Liver (tissue), 8 donors: ENCODE measurements at regions not wholly inside any gene's neighbourhood (a gene's known extent, or its start where the extent isn't known, plus 50 kb on each side); places are given as distances from the start of the nearest gene placed in this dataset.

Experiments
- DNase-seq: peaks from one replicate; pipeline ENCODE4 v3.0.0-alpha.2; 2017; ENCODE audit warnings: low spot score
- H3K27ac ChIP-seq, 2 donors: one replicate each; pipeline ENCODE4 v1.7.0; 2013; ENCODE audit warnings: inconsistent platforms in 2 of 2, low read length in 2 of 2, control low read depth in 1 of 2, low read depth in 1 of 2, mild to moderate bottlenecking in 1 of 2
- H3K27me3 ChIP-seq, 4 donors: one replicate each; pipeline versions ENCODE4 v1.6.1 to v1.7.0; 2013; ENCODE audit warnings: low read length in 3 of 4, inconsistent platforms in 1 of 4, mild to moderate bottlenecking in 1 of 4, moderate library complexity in 1 of 4; ENCODE audit not compliant: control insufficient read depth in 4 of 4, insufficient read depth in 4 of 4
- H3K36me3 ChIP-seq, 4 donors: one replicate each; pipeline versions ENCODE4 v1.6.1 to v1.7.0; 2013; ENCODE audit warnings: low read length in 3 of 4, mild to moderate bottlenecking in 3 of 4, low read depth in 1 of 4, moderate library complexity in 1 of 4; ENCODE audit not compliant: control insufficient read depth in 4 of 4, insufficient read depth in 3 of 4
- H3K4me1 ChIP-seq, 4 donors: one replicate each; pipeline versions ENCODE4 v1.6.1 to v1.7.0; 2013; ENCODE audit warnings: low read length in 3 of 4, mild to moderate bottlenecking in 3 of 4, moderate library complexity in 1 of 4; ENCODE audit not compliant: control insufficient read depth in 4 of 4, insufficient read depth in 4 of 4
- H3K4me3 ChIP-seq, 3 donors: one replicate each; pipeline versions ENCODE4 v1.6.1 to v1.7.0; 2013; ENCODE audit warnings: low read length in 3 of 3, control low read depth in 1 of 3, low read depth in 1 of 3, mild to moderate bottlenecking in 1 of 3
- H3K9ac ChIP-seq, 2 donors: one replicate each; pipeline ENCODE4 v1.7.0; 2013; ENCODE audit warnings: low read length in 2 of 2, mild to moderate bottlenecking in 2 of 2, moderate library complexity in 2 of 2, control low read depth in 1 of 2, low read depth in 1 of 2
- H3K9me3 ChIP-seq, 4 donors: one replicate each; pipeline versions ENCODE4 v1.6.1 to v1.7.0; 2013; ENCODE audit warnings: low read length in 3 of 4; ENCODE audit not compliant: control insufficient read depth in 4 of 4
- EGR1 ChIP-seq, 2 donors: IDR thresholded peaks; 2 replicates each; pipeline ENCODE4 v1.6.1; 2016 to 2018; ENCODE audit warnings: antibody characterized with exemption in 2 of 2, low read depth in 2 of 2
- FOXA1 ChIP-seq: IDR thresholded peaks from 2 replicates; pipeline ENCODE4 v1.6.1; 2016; ENCODE audit warnings: antibody characterized with exemption
- FOXA2 ChIP-seq: IDR thresholded peaks from 2 replicates; pipeline ENCODE4 v1.6.1; 2016; ENCODE audit warnings: antibody characterized with exemption
- GABPA ChIP-seq, 2 donors: IDR thresholded peaks in 1 of 2; conservative IDR thresholded peaks in 1 of 2; 2 replicates each; pipeline ENCODE4 v1.6.1; 2016; ENCODE audit warnings: antibody characterized with exemption in 2 of 2, mild to moderate bottlenecking in 1 of 2, moderate library complexity in 1 of 2
- HNF4A ChIP-seq, 2 donors: conservative IDR thresholded peaks; 2 replicates each; pipeline ENCODE4 v1.6.1; 2016; ENCODE audit warnings: antibody characterized with exemption in 2 of 2, mild to moderate bottlenecking in 2 of 2
- HNF4G ChIP-seq: IDR thresholded peaks from 2 replicates; pipeline ENCODE4 v1.6.1; 2016; ENCODE audit warnings: antibody characterized with exemption
- JUND ChIP-seq, 2 donors: IDR thresholded peaks; 2 replicates each; pipeline ENCODE4 v1.6.1; 2016; ENCODE audit warnings: antibody characterized with exemption in 2 of 2
- NR2F2 ChIP-seq: IDR thresholded peaks from 2 replicates; pipeline ENCODE4 v1.6.1; 2016; ENCODE audit warnings: antibody characterized with exemption
- RAD21 ChIP-seq, 2 donors: IDR thresholded peaks; 2 replicates each; pipeline ENCODE4 v1.6.1; 2016; ENCODE audit warnings: antibody characterized with exemption in 2 of 2, mild to moderate bottlenecking in 2 of 2
- RXRA ChIP-seq, 2 donors: IDR thresholded peaks; 2 replicates each; pipeline ENCODE4 v1.6.1; 2017 to 2018; ENCODE audit warnings: antibody characterized with exemption in 2 of 2, mild to moderate bottlenecking in 1 of 2
- SP1 ChIP-seq: IDR thresholded peaks from 2 replicates; pipeline ENCODE4 v1.6.1; 2018; ENCODE audit warnings: antibody characterized with exemption, mild to moderate bottlenecking
- YY1 ChIP-seq: IDR thresholded peaks from 2 replicates; pipeline ENCODE4 v1.6.1; 2016; ENCODE audit warnings: antibody characterized with exemption, mild to moderate bottlenecking
- WGBS: extraction: QIAGEN DNeasy Blood & Tissue Kit; methylation state at CpG from one replicate; pipeline ENCODE4 v1.1.7; 2013; 5-methylcytosine and 5-hydroxymethylcytosine counted together
- TF ChIP-seq, protein P1 (sequence below): fragments of 150-350 bp; IDR thresholded peaks from 2 replicates; pipeline ENCODE4 v1.5.1; 2017; ENCODE audit warnings: improper control_type of control experiment, low read depth, low read length; ENCODE audit not compliant: missing input control
- TF ChIP-seq, protein P2 (sequence below): IDR thresholded peaks from 2 replicates; pipeline ENCODE4 v1.6.1; 2016; ENCODE audit warnings: antibody characterized with exemption
- TF ChIP-seq, protein P3 (sequence below): IDR thresholded peaks from 2 replicates; pipeline ENCODE4 v1.6.1; 2016; ENCODE audit warnings: antibody characterized with exemption, mild to moderate bottlenecking
- TF ChIP-seq, protein P4 (sequence below): IDR thresholded peaks from 2 replicates; pipeline ENCODE4 v1.6.1; 2016; ENCODE audit warnings: antibody characterized with exemption
- TF ChIP-seq, protein P5 (sequence below): IDR thresholded peaks from 2 replicates; pipeline ENCODE4 v1.6.1; 2016; ENCODE audit warnings: antibody characterized with exemption
- donor health status: healthy.
- donor health status: healthy.
- donor health status: healthy.
- donor health status: healthy.
- donor health status: healthy.

DNA sequence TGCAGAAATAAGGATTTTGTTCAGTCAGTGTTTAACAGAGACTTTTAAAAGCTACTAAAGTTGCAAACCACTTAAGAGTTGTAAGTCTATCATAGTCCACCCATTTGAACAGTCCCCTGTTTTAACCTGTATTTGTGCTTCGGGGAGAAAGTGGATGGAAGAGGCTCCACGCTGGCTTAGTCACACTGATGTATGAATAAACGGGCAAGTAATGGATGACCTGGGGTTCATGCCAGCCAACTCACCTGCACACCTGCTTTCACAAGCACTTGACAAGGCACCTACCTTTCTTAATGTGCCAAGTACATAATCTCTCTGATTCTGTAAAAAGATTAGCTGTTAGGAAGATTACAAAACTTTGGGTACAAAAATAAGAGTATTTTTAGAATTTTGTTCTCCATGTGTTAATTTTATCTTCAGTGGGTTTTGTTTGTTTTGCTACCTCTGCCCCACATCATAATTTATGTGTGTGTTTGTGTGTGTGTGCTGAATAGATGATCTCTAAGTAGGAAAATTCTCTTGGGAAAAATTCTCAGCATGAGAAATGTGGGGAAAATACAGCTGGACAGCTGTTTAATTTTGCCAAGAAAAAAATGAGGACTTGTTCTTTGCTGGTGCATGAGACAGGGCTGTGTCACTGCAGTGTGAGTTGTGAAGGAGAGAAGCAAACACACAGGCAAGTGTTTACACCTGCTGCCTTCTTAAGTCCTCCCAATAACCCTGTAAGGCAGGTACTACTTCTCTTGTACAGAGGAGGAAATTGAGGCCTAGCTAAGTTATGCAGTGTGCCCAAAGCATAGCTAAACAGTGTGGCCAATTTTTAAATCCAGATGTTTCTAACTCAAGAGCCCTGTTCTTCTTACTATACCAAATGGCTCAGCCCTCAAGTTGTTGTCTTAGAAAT, 181.2 kb upstream of the IL12A start:
- TF ChIP-seq EGR1 (IDR thresholded peaks at IDR 0.05; ENCODE audit: low read depth in 2 of 2) (no peak), HNF4A (conservative IDR thresholded peaks at IDR 0.05) (no peak), RAD21 (IDR thresholded peaks at IDR 0.05) (no peak), SP1 (no peak), JUND (IDR thresholded peaks at IDR 0.05) (no peak), FOXA1 (no peak), NR2F2 (no peak), GABPA (IDR thresholded peaks at IDR 0.05 in 1 of 2, conservative IDR thresholded peaks at IDR 0.05 in 1 of 2) (no peak), FOXA2 (no peak), YY1 (no peak), HNF4G (no peak), RXRA (IDR thresholded peaks at IDR 0.05) (no peak)
- TF ChIP-seq, protein P1, sequence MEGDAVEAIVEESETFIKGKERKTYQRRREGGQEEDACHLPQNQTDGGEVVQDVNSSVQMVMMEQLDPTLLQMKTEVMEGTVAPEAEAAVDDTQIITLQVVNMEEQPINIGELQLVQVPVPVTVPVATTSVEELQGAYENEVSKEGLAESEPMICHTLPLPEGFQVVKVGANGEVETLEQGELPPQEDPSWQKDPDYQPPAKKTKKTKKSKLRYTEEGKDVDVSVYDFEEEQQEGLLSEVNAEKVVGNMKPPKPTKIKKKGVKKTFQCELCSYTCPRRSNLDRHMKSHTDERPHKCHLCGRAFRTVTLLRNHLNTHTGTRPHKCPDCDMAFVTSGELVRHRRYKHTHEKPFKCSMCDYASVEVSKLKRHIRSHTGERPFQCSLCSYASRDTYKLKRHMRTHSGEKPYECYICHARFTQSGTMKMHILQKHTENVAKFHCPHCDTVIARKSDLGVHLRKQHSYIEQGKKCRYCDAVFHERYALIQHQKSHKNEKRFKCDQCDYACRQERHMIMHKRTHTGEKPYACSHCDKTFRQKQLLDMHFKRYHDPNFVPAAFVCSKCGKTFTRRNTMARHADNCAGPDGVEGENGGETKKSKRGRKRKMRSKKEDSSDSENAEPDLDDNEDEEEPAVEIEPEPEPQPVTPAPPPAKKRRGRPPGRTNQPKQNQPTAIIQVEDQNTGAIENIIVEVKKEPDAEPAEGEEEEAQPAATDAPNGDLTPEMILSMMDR: no peak
- TF ChIP-seq, protein P2, sequence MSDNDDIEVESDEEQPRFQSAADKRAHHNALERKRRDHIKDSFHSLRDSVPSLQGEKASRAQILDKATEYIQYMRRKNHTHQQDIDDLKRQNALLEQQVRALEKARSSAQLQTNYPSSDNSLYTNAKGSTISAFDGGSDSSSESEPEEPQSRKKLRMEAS: no peak
- TF ChIP-seq, protein P3, sequence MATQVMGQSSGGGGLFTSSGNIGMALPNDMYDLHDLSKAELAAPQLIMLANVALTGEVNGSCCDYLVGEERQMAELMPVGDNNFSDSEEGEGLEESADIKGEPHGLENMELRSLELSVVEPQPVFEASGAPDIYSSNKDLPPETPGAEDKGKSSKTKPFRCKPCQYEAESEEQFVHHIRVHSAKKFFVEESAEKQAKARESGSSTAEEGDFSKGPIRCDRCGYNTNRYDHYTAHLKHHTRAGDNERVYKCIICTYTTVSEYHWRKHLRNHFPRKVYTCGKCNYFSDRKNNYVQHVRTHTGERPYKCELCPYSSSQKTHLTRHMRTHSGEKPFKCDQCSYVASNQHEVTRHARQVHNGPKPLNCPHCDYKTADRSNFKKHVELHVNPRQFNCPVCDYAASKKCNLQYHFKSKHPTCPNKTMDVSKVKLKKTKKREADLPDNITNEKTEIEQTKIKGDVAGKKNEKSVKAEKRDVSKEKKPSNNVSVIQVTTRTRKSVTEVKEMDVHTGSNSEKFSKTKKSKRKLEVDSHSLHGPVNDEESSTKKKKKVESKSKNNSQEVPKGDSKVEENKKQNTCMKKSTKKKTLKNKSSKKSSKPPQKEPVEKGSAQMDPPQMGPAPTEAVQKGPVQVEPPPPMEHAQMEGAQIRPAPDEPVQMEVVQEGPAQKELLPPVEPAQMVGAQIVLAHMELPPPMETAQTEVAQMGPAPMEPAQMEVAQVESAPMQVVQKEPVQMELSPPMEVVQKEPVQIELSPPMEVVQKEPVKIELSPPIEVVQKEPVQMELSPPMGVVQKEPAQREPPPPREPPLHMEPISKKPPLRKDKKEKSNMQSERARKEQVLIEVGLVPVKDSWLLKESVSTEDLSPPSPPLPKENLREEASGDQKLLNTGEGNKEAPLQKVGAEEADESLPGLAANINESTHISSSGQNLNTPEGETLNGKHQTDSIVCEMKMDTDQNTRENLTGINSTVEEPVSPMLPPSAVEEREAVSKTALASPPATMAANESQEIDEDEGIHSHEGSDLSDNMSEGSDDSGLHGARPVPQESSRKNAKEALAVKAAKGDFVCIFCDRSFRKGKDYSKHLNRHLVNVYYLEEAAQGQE: no peak
- TF ChIP-seq, protein P4, sequence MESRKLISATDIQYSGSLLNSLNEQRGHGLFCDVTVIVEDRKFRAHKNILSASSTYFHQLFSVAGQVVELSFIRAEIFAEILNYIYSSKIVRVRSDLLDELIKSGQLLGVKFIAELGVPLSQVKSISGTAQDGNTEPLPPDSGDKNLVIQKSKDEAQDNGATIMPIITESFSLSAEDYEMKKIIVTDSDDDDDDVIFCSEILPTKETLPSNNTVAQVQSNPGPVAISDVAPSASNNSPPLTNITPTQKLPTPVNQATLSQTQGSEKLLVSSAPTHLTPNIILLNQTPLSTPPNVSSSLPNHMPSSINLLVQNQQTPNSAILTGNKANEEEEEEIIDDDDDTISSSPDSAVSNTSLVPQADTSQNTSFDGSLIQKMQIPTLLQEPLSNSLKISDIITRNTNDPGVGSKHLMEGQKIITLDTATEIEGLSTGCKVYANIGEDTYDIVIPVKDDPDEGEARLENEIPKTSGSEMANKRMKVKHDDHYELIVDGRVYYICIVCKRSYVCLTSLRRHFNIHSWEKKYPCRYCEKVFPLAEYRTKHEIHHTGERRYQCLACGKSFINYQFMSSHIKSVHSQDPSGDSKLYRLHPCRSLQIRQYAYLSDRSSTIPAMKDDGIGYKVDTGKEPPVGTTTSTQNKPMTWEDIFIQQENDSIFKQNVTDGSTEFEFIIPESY: no peak
- TF ChIP-seq, protein P5, sequence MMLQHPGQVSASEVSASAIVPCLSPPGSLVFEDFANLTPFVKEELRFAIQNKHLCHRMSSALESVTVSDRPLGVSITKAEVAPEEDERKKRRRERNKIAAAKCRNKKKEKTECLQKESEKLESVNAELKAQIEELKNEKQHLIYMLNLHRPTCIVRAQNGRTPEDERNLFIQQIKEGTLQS: no peak

More for the DNA sequence above, 181.2 kb upstream of the IL12A start:
- DNase-seq: no peak
- Histone ChIP-seq H3K9ac (no peak overlapping the region), H3K4me1 (peaks cover 0 to 11% (median 10%) of the 10 kb centered on the region in 4 donors), H3K36me3 (no peaks in the 10 kb centered on the region), H3K4me3 (no peak overlapping the region), H3K27me3 (no peaks in the 10 kb centered on the region), H3K27ac (no peak overlapping the region), H3K9me3 (no peaks in the 10 kb centered on the region)
- 70% methylated on average over 3 of the region's 3 CpGs for WGBS
